NCI-H446 (cell line): ENCODE measurements at regions not wholly inside any gene's neighbourhood (a gene's known extent, or its start where the extent isn't known, plus 50 kb on each side); places are given as distances from the start of the nearest gene placed in this dataset.

Experiments used
- DNase-seq, 2 experiments: peaks; one replicate each; lab custom pipeline; 2025; lab: John Stamatoyannopoulos, UW

- DNase-seq: no peak
Observed at GRCh38 chr7:26487780-26488515, 196.3 kb downstream of the SNX10 start.

- DNase-seq: no peak
Observed at GRCh38 chr7:26489391-26489790, 197.7 kb downstream of the SNX10 start.

GRCh38 chr7:26489906-26490639 is 198.4 kb downstream of the SNX10 start:
- DNase-seq: no peak

GRCh38 chr7:26490640-26491624 is 199.3 kb downstream of the SNX10 start:
- DNase-seq: peak in 1 of 2 experiments; percentile 50

- DNase-seq: peak in 1 of 2 experiments; percentile 51
Observed at GRCh38 chr7:26492816-26493215, 201.2 kb downstream of the SNX10 start.

GRCh38 chr7:26493737-26494428 is 202.2 kb downstream of the SNX10 start:
- no peak for DNase-seq

GRCh38 chr7:26495569-26495968 is 203.9 kb downstream of the SNX10 start:
- no peak for DNase-seq

- no peak for DNase-seq
Observed at GRCh38 chr7:26497801-26498596, 206.3 kb downstream of the SNX10 start.

GRCh38 chr7:26499315-26499897 is 207.7 kb downstream of the SNX10 start:
- DNase-seq: no peak

- DNase-seq: peak in 1 of 2 experiments; percentile 46
Observed at GRCh38 chr7:26500749-26501352, 209.2 kb downstream of the SNX10 start.

GRCh38 chr7:26504411-26505120 is 212.9 kb downstream of the SNX10 start:
- no peak for DNase-seq

GRCh38 chr7:26506196-26506595 is 214.5 kb downstream of the SNX10 start:
- DNase-seq: no peak

- peak in 1 of 2 experiments; percentile 69 for DNase-seq
Observed at GRCh38 chr7:26507108-26507987, 215.7 kb downstream of the SNX10 start.

GRCh38 chr7:26508481-26508880 is 216.8 kb downstream of the SNX10 start:
- DNase-seq: no peak

- DNase-seq: no peak
Observed at GRCh38 chr7:26508917-26509316, 217.3 kb downstream of the SNX10 start.

- DNase-seq: no peak
Observed at GRCh38 chr7:26510231-26510957, 218.7 kb downstream of the SNX10 start.

GRCh38 chr7:26511866-26512265 is 220.2 kb downstream of the SNX10 start:
- DNase-seq: no peak

- no peak for DNase-seq
Observed at GRCh38 chr7:26512737-26513136, 221.1 kb downstream of the SNX10 start.
